Stimulated activated memory B cell treated with anti-CD40 and anti-IgM and Interleukin-4, amounts not matched to agents 10 μg/mL and 1 μg/mL and 100 μg/mL, for 72 hours (primary cell): ENCODE measurements at regions not wholly inside any gene's neighbourhood (a gene's known extent, or its start where the extent isn't known, plus 50 kb on each side); places are given as distances from the start of the nearest gene placed in this dataset.

Experiments
- ATAC-seq: fragments of 150-1000 bp; cut with Tn5 transposase; 2 replicates; pipeline ENCODE4 v1.10.0; 2021
- H3K27ac Mint-ChIP-seq: one replicate; pipeline ENCODE4 v1.8.0; 2022; ENCODE audit warnings: mild to moderate bottlenecking, mixed read lengths
- H3K27me3 Mint-ChIP-seq: one replicate; pipeline ENCODE4 v1.8.0; 2022; ENCODE audit warnings: mixed read lengths
- H3K36me3 Mint-ChIP-seq: one replicate; pipeline ENCODE4 v1.8.0; 2022; ENCODE audit warnings: mixed read lengths
- H3K4me1 Mint-ChIP-seq: one replicate; pipeline ENCODE4 v1.8.0; 2022; ENCODE audit warnings: mixed read lengths
- H3K4me3 Mint-ChIP-seq: one replicate; pipeline ENCODE4 v1.8.0; 2022; ENCODE audit warnings: mild to moderate bottlenecking, moderate library complexity, mixed read lengths
- H3K9me3 Mint-ChIP-seq: one replicate; pipeline ENCODE4 v1.8.0; 2022; ENCODE audit warnings: mixed read lengths

GRCh38 chr3:115380883-115381572 lies 233.9 kb upstream of the ZBTB20 start:
- Mint-ChIP-seq H3K4me3 (no peak overlapping the region), H3K36me3 (no peaks in the 10 kb centered on the region), H3K4me1 (no peaks in the 10 kb centered on the region), H3K9me3 (peaks cover 5% of the 10 kb centered on the region), H3K27me3 (peaks cover 7% of the 10 kb centered on the region), H3K27ac (no peak overlapping the region)
- ATAC-seq = no peak

GRCh38 chr3:115381573-115381912 lies 234.5 kb upstream of the ZBTB20 start:
- Mint-ChIP-seq H3K4me1 (no peaks in the 10 kb centered on the region), H3K27ac (no peak overlapping the region), H3K9me3 (peaks cover 5% of the 10 kb centered on the region), H3K4me3 (no peak overlapping the region), H3K27me3 (peaks cover 7% of the 10 kb centered on the region), H3K36me3 (no peaks in the 10 kb centered on the region)
- no peak for ATAC-seq

GRCh38 chr3:115381931-115382330 lies 234.8 kb upstream of the ZBTB20 start:
- Mint-ChIP-seq H3K4me3 (no peak overlapping the region), H3K36me3 (no peaks in the 10 kb centered on the region), H3K9me3 (peaks cover 5% of the 10 kb centered on the region), H3K27me3 (peaks cover 6% of the 10 kb centered on the region), H3K27ac (no peak overlapping the region), H3K4me1 (no peaks in the 10 kb centered on the region)
- ATAC-seq = no peak

GRCh38 chr3:115384381-115384780 lies 237.3 kb upstream of the ZBTB20 start:
- Mint-ChIP-seq H3K36me3 (no peaks in the 10 kb centered on the region), H3K27ac (no peak overlapping the region), H3K27me3 (no peaks in the 10 kb centered on the region), H3K4me3 (no peak overlapping the region), H3K4me1 (no peaks in the 10 kb centered on the region), H3K9me3 (peaks cover 4% of the 10 kb centered on the region)
- no peak for ATAC-seq

GRCh38 chr3:115385774-115386730 lies 237.3 kb upstream of the GAP43 start:
- Mint-ChIP-seq H3K36me3 (no peaks in the 10 kb centered on the region), H3K9me3 (no peaks in the 10 kb centered on the region), H3K4me3 (no peak overlapping the region), H3K27me3 (peaks cover 3% of the 10 kb centered on the region), H3K27ac (no peak overlapping the region), H3K4me1 (no peaks in the 10 kb centered on the region)
- ATAC-seq = no peak

- no peak for ATAC-seq
- no peaks in the 10 kb centered on the region for H3K9me3 Mint-ChIP-seq
- H3K4me1 Mint-ChIP-seq = no peaks in the 10 kb centered on the region
- no peaks in the 10 kb centered on the region for H3K36me3 Mint-ChIP-seq
- peaks cover 16% of the 10 kb centered on the region for H3K27me3 Mint-ChIP-seq
- no peak overlapping the region for H3K4me3 Mint-ChIP-seq
- H3K27ac Mint-ChIP-seq = no peak overlapping the region
Measured at GRCh38 chr3:115388166-115388565, 235.1 kb upstream of the GAP43 start.

GRCh38 chr3:115388811-115389210 lies 234.5 kb upstream of the GAP43 start:
- Mint-ChIP-seq H3K27ac (no peak overlapping the region), H3K36me3 (no peaks in the 10 kb centered on the region), H3K4me1 (no peaks in the 10 kb centered on the region), H3K9me3 (no peaks in the 10 kb centered on the region), H3K27me3 (peaks cover 16% of the 10 kb centered on the region), H3K4me3 (no peak overlapping the region)
- no peak for ATAC-seq

GRCh38 chr3:115396801-115397200 lies 226.5 kb upstream of the GAP43 start:
- Mint-ChIP-seq H3K27ac (no peak overlapping the region), H3K9me3 (no peaks in the 10 kb centered on the region), H3K27me3 (peaks cover 5% of the 10 kb centered on the region), H3K4me3 (no peak overlapping the region), H3K4me1 (no peaks in the 10 kb centered on the region), H3K36me3 (no peaks in the 10 kb centered on the region)
- no peak for ATAC-seq

- Mint-ChIP-seq H3K9me3 (no peaks in the 10 kb centered on the region), H3K27ac (no peak overlapping the region), H3K36me3 (no peaks in the 10 kb centered on the region), H3K4me3 (no peak overlapping the region), H3K27me3 (no peaks in the 10 kb centered on the region), H3K4me1 (no peaks in the 10 kb centered on the region)
- no peak for ATAC-seq
Measured at GRCh38 chr3:115397433-115397832, 225.9 kb upstream of the GAP43 start.

GRCh38 chr3:115398506-115398905 lies 224.8 kb upstream of the GAP43 start:
- H3K4me1 Mint-ChIP-seq = no peaks in the 10 kb centered on the region
- H3K36me3 Mint-ChIP-seq = no peaks in the 10 kb centered on the region
- no peaks in the 10 kb centered on the region for H3K27me3 Mint-ChIP-seq
- H3K9me3 Mint-ChIP-seq = no peaks in the 10 kb centered on the region
- no peak for ATAC-seq
- no peak overlapping the region for H3K4me3 Mint-ChIP-seq
- no peak overlapping the region for H3K27ac Mint-ChIP-seq

GRCh38 chr3:115399750-115400149 lies 223.6 kb upstream of the GAP43 start:
- Mint-ChIP-seq H3K4me3 (no peak overlapping the region), H3K36me3 (no peaks in the 10 kb centered on the region), H3K27me3 (no peaks in the 10 kb centered on the region), H3K9me3 (no peaks in the 10 kb centered on the region), H3K4me1 (no peaks in the 10 kb centered on the region), H3K27ac (no peak overlapping the region)
- no peak for ATAC-seq

GRCh38 chr3:115401298-115401697 lies 222.0 kb upstream of the GAP43 start:
- H3K4me1 Mint-ChIP-seq = no peaks in the 10 kb centered on the region
- H3K27ac Mint-ChIP-seq = no peak overlapping the region
- no peaks in the 10 kb centered on the region for H3K27me3 Mint-ChIP-seq
- no peak overlapping the region for H3K4me3 Mint-ChIP-seq
- no peaks in the 10 kb centered on the region for H3K36me3 Mint-ChIP-seq
- ATAC-seq = no peak
- no peaks in the 10 kb centered on the region for H3K9me3 Mint-ChIP-seq

GRCh38 chr3:115401851-115402501 lies 221.3 kb upstream of the GAP43 start:
- no peak for ATAC-seq
- Mint-ChIP-seq H3K27ac (no peak overlapping the region), H3K4me3 (no peak overlapping the region), H3K9me3 (no peaks in the 10 kb centered on the region), H3K4me1 (no peaks in the 10 kb centered on the region), H3K27me3 (no peaks in the 10 kb centered on the region), H3K36me3 (no peaks in the 10 kb centered on the region)

- Mint-ChIP-seq H3K9me3 (no peaks in the 10 kb centered on the region), H3K36me3 (no peaks in the 10 kb centered on the region), H3K4me1 (no peaks in the 10 kb centered on the region), H3K27me3 (no peaks in the 10 kb centered on the region), H3K27ac (no peak overlapping the region), H3K4me3 (no peak overlapping the region)
- ATAC-seq = no peak
Measured at GRCh38 chr3:115402651-115403050, 220.7 kb upstream of the GAP43 start.

- no peaks in the 10 kb centered on the region for H3K36me3 Mint-ChIP-seq
- no peaks in the 10 kb centered on the region for H3K9me3 Mint-ChIP-seq
- H3K4me3 Mint-ChIP-seq = no peak overlapping the region
- H3K4me1 Mint-ChIP-seq = no peaks in the 10 kb centered on the region
- ATAC-seq = no peak
- H3K27ac Mint-ChIP-seq = no peak overlapping the region
- no peaks in the 10 kb centered on the region for H3K27me3 Mint-ChIP-seq
Measured at GRCh38 chr3:115403786-115404185, 219.5 kb upstream of the GAP43 start.
